GM23248 (cell line): ENCODE measurements at regions not wholly inside any gene's neighbourhood (a gene's known extent, or its start where the extent isn't known, plus 50 kb on each side); places are given as distances from the start of the nearest gene placed in this dataset.

ENCODE experiments used
- EZH2 ChIP-seq: fragments of 200-600 bp; sonication (generic); IDR thresholded peaks from 2 replicates; pipeline ENCODE4 v1.6.1; 2018; ENCODE audit warnings: antibody characterized with exemption, mild to moderate bottlenecking; ENCODE audit not compliant: insufficient read depth, poor library complexity, severe bottlenecking
- EZH2phosphoT487 ChIP-seq: fragments of 200-600 bp; sonication (generic); IDR thresholded peaks from 2 replicates; pipeline ENCODE4 v1.6.1; 2018; ENCODE audit warnings: antibody characterized with exemption, moderate library complexity, mild to moderate bottlenecking, low read depth; ENCODE audit not compliant: insufficient read depth

DNA sequence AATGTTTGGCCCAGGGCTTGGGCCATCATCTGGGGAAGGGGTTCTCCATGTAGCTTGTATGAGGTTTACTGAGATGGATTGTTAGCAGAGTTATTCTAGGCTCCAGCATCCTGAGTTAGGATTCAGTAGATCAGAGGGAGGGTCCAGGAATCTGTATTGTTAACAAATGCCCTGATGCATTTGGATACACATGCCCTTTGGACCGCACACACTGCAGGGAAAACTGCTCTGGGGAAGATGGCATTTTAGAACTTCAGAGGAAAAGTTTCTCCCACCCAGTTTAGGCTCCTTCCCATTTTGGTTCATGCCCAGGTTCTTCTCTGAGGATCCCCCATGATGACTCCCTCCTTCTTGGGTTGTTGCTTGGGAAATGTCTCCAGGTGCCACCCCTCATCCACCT lies 193.3 kb downstream of the KTN1 start:
- TF ChIP-seq EZH2 (no peak), EZH2phosphoT487 (no peak)
